ENCODE measurements at regions not wholly inside any gene's neighbourhood (a gene's known extent, or its start where the extent isn't known, plus 50 kb on each side); places are given as distances from the start of the nearest gene placed in this dataset.

GRCh38 chr1:221241157-221241556 is 361.9 kb downstream of the HLX start:
- H3K9me3 ChIP-seq: no peaks in the 10 kb centered on the region
- no peaks in the 10 kb centered on the region for H3K36me3 ChIP-seq
- H3K27ac ChIP-seq: no peak overlapping the region
- 89 to 91% methylated on average over 1 of the region's 1 CpG for WGBS, 2 donors
- TF ChIP-seq POLR2A (IDR thresholded peaks at IDR 0.05): no peak
- TF ChIP-seq, protein P1, sequence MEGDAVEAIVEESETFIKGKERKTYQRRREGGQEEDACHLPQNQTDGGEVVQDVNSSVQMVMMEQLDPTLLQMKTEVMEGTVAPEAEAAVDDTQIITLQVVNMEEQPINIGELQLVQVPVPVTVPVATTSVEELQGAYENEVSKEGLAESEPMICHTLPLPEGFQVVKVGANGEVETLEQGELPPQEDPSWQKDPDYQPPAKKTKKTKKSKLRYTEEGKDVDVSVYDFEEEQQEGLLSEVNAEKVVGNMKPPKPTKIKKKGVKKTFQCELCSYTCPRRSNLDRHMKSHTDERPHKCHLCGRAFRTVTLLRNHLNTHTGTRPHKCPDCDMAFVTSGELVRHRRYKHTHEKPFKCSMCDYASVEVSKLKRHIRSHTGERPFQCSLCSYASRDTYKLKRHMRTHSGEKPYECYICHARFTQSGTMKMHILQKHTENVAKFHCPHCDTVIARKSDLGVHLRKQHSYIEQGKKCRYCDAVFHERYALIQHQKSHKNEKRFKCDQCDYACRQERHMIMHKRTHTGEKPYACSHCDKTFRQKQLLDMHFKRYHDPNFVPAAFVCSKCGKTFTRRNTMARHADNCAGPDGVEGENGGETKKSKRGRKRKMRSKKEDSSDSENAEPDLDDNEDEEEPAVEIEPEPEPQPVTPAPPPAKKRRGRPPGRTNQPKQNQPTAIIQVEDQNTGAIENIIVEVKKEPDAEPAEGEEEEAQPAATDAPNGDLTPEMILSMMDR (IDR thresholded peaks at IDR 0.05): no peak
- intact Hi-C loops (cut with DNase I): no loop called here
- no peaks in the 10 kb centered on the region for H3K27me3 ChIP-seq
- DNase-seq: no peak
- H3K4me1 ChIP-seq: no peaks in the 10 kb centered on the region
- H3K4me3 ChIP-seq (replicated peaks in 1 of 3): no peak overlapping the region

- WGBS, 2 donors: 68 to 76% methylated on average over 2 of the region's 2 CpGs
- intact Hi-C loops (cut with DNase I): no loop called here
Measured at GRCh38 chr1:221241592-221241991, 362.3 kb downstream of the HLX start.

DNA sequence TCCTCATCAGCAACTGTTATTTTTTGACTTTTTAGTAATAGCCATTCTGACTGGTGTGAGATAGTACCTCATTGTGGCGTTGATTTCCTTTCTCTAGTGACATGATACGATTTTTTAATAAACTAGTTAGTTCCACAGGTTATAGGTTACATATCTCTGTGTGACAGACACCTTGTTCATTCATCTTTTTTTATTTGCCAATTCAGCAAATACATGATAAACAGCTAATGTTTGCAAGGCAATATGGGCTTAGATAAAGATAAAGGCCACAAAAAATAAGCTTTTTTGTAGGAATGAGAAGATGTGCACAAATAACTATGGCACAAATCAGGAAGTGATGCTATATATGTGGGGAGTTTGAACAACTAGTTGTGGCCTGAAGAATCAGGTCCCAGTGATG is 366.8 kb downstream of the HLX start:
- Histone ChIP-seq H3K36me3 (no peaks in the 10 kb centered on the region), H3K9me3 (no peaks in the 10 kb centered on the region)
- intact Hi-C loops (cut with DNase I): no loop called here

More at GRCh38 chr1:221241592-221241991, 362.3 kb downstream of the HLX start:
- DNase-seq: no peak
- no peaks in the 10 kb centered on the region for H3K9me3 ChIP-seq
- H3K27me3 ChIP-seq: no peaks in the 10 kb centered on the region
- H3K27ac ChIP-seq: no peak overlapping the region
- TF ChIP-seq, protein P1 (IDR thresholded peaks at IDR 0.05): no peak
- no peak for TF ChIP-seq POLR2A (IDR thresholded peaks at IDR 0.05)
- no peak overlapping the region for H3K4me3 ChIP-seq (replicated peaks in 1 of 3)
- H3K36me3 ChIP-seq: no peaks in the 10 kb centered on the region
- no peaks in the 10 kb centered on the region for H3K4me1 ChIP-seq

DNA sequence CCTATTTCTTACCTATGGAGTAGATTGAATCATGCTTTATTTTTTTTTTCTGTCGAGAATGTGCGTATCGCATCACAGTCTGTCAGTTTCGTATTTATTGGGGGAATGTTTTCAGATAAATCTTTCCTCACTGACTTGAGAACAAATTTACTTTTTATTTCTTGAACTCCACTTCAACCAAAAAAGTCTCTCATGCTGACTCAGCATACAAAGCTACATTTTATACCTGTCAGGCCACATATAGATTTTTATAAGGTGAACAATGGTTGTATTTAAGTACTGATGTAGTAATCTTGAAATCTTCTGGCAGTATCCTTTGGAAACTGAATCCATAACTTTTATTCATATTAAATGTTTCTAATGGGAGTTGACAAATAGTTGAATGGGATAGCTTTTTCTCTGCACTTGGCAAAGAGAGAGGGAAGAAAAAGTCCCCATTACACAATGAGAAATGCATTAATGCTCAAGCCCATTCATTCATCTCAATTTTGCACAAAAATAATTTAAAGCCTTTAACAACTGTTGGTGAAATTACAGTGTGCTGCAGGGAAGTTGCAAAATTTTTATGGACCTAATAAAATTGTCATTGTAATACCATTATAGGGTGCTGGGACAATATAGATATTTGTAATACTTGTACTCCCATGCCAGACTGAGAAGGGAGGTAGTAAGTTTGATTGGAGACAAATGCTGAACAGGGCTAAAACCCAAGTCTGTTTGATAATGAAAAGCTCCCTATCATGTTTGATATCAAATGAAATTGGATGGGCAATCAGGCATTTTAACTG is 367.6 kb downstream of the HLX start:
- Histone ChIP-seq H3K4me3 (replicated peaks in 1 of 3) (no peak overlapping the region), H3K27me3 (no peaks in the 10 kb centered on the region), H3K36me3 (no peaks in the 10 kb centered on the region), H3K27ac (no peak overlapping the region), H3K9me3 (no peaks in the 10 kb centered on the region), H3K4me1 (no peaks in the 10 kb centered on the region)
- WGBS, 2 donors: 97 to 98% methylated on average over 4 of the region's 4 CpGs
- DNase-seq: no peak
- no peak for TF ChIP-seq POLR2A (IDR thresholded peaks at IDR 0.05)
- TF ChIP-seq, protein P1 (IDR thresholded peaks at IDR 0.05): no peak
- intact Hi-C loops (cut with DNase I): no loop called here

More for the DNA sequence above, 366.8 kb downstream of the HLX start:
- Histone ChIP-seq H3K27me3 (no peaks in the 10 kb centered on the region), H3K27ac (no peak overlapping the region), H3K4me3 (replicated peaks in 1 of 3) (no peak overlapping the region), H3K4me1 (no peaks in the 10 kb centered on the region)
- WGBS, 2 donors: 90 to 91% methylated on average over 2 of the region's 2 CpGs
- no peak for DNase-seq
- TF ChIP-seq POLR2A (IDR thresholded peaks at IDR 0.05): no peak
- TF ChIP-seq, protein P1 (IDR thresholded peaks at IDR 0.05): no peak

DNA sequence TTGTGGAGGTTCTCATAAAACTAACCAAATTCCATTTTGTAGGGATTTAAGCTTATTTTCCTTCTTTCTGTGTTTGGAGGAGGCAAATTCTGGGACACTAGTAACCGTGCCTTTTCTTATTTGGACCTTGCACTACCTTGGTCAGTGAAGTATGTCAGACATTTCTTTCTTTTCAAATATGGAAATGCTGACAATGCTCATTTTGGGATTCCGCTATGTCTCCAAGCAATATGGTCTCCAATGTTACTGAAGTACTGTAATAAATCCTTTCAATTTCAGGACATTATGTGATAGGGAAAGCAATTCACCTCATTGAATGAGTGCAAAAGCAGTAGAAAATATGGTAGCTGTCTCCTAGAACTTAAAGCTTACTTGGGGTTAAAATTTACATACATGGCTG is 372.3 kb downstream of the HLX start:
- Histone ChIP-seq H3K4me1 (no peaks in the 10 kb centered on the region), H3K4me3 (replicated peaks in 1 of 3) (no peak overlapping the region), H3K27ac (no peak overlapping the region), H3K9me3 (no peaks in the 10 kb centered on the region), H3K36me3 (no peaks in the 10 kb centered on the region), H3K27me3 (no peaks in the 10 kb centered on the region)
- intact Hi-C loops (cut with DNase I): no loop called here
- TF ChIP-seq POLR2A (IDR thresholded peaks at IDR 0.05): no peak
- TF ChIP-seq, protein P1 (IDR thresholded peaks at IDR 0.05): no peak
- 77 to 97% methylated on average over 2 of the region's 2 CpGs for WGBS, 2 donors
- DNase-seq: no peak

Data from thyroid gland (tissue), 4 donors.